ENCODE measurements at regions not wholly inside any gene's neighbourhood (a gene's known extent, or its start where the extent isn't known, plus 50 kb on each side); places are given as distances from the start of the nearest gene placed in this dataset.
"Not testable (repeated sequence)": the region's sequence is repeated elsewhere in the genome, so short reads cannot be mapped to it uniquely, and the experiment has no call there.

GRCh38 chr3:130569461-130570365 is 52.7 kb downstream of the COL6A6 start:
- no peak for DNase-seq

- DNase-seq: no peak
These were observed 55.8 kb downstream of the COL6A6 start for GRCh38 chr3:130572769-130573168.

GRCh38 chr3:130576375-130577266 is 59.6 kb downstream of the COL6A6 start:
- peak; percentile 30 for DNase-seq

GRCh38 chr3:130582457-130583153 is 65.6 kb downstream of the COL6A6 start:
- DNase-seq: no peak

- DNase-seq: not testable (repeated sequence)
These were observed 77.8 kb downstream of the COL6A6 start for GRCh38 chr3:130594749-130595148.

GRCh38 chr3:130596484-130596883 is 79.5 kb downstream of the COL6A6 start:
- DNase-seq: no peak

GRCh38 chr3:130601442-130601971 is 84.5 kb downstream of the COL6A6 start:
- peak; percentile 20 for DNase-seq

GRCh38 chr3:130604806-130605205 is 87.8 kb downstream of the COL6A6 start:
- DNase-seq: no peak

GRCh38 chr3:130606336-130606735 is 89.4 kb downstream of the COL6A6 start:
- DNase-seq: no peak

GRCh38 chr3:130607553-130608154 is 90.7 kb downstream of the COL6A6 start:
- DNase-seq: no peak

- DNase-seq: no peak
These were observed 92.4 kb downstream of the COL6A6 start for GRCh38 chr3:130609166-130609979.

GRCh38 chr3:130619196-130619595 is 102.2 kb downstream of the COL6A6 start:
- DNase-seq: no peak

GRCh38 chr3:130621824-130622223 is 104.8 kb downstream of the COL6A6 start:
- DNase-seq: no peak

GRCh38 chr3:130626049-130626448 is 109.1 kb downstream of the COL6A6 start:
- DNase-seq: no peak

- DNase-seq: no peak
These were observed 110.3 kb downstream of the COL6A6 start for GRCh38 chr3:130627143-130627855.

GRCh38 chr3:130627882-130628281 is 110.9 kb downstream of the COL6A6 start:
- no peak for DNase-seq

Data from amniotic stem cell (primary cell).